ENCODE measurements at regions not wholly inside any gene's neighbourhood (a gene's known extent, or its start where the extent isn't known, plus 50 kb on each side); places are given as distances from the start of the nearest gene placed in this dataset.

DNA sequence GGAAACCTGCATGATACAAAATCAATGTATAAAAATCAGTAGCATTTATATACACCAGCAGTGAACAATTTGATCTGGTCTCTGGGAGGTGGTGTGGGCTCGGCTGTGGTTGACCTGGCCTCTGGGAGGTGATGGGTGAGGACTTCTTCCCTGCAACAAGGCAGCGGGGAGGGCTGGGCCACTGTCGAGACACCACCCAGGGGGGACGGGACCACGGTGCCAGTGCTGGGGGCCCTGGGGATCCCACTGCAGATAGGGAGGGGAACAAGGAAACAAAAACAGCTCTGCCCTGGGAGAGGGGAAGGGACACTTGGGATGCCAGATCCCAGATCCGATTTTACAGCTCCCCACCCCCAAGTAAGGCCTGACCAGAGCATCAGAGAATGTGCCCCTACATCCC, 189.6 kb upstream of the SFSWAP start:
- ATAC-seq (ENCODE audit: insufficient read depth, low FRiP score) = no peak
- no peak overlapping the region for H3K27ac ChIP-seq (ENCODE audit: low read depth in 1 of 2, low read length in 1 of 2)
- no peaks in the 10 kb centered on the region for H3K36me3 ChIP-seq (ENCODE audit: control insufficient read depth in 4 of 4, insufficient read depth in 4 of 4, low read length in 4 of 4)
- no peak for DNase-seq
- no peaks in the 10 kb centered on the region for H3K27me3 ChIP-seq (ENCODE audit: control insufficient read depth in 3 of 3, insufficient read depth in 3 of 3, low read length in 2 of 3)
- no peak overlapping the region for H3K9ac ChIP-seq (ENCODE audit: insufficient read depth in 1 of 2, low read length in 2 of 2)
- 81 to 82% methylated on average over 6 of the region's 6 CpGs for WGBS, 2 donors
- peaks cover 0 to 8% (median 0%) of the 10 kb centered on the region in 5 donors for H3K4me1 ChIP-seq (ENCODE audit: control insufficient read depth in 5 of 5, insufficient read depth in 5 of 5, low read length in 5 of 5)
- TF ChIP-seq CTCF (IDR thresholded peaks at IDR 0.05; ENCODE audit: control extremely low read depth, extremely low read depth) = no peak
- no peak overlapping the region for H3K4me3 ChIP-seq
- H3K9me3 ChIP-seq (ENCODE audit: control insufficient read depth in 4 of 4, insufficient read depth in 3 of 4, low read length in 3 of 4) = peaks cover 0 to 8% (median 2%) of the 10 kb centered on the region in 4 donors

DNA sequence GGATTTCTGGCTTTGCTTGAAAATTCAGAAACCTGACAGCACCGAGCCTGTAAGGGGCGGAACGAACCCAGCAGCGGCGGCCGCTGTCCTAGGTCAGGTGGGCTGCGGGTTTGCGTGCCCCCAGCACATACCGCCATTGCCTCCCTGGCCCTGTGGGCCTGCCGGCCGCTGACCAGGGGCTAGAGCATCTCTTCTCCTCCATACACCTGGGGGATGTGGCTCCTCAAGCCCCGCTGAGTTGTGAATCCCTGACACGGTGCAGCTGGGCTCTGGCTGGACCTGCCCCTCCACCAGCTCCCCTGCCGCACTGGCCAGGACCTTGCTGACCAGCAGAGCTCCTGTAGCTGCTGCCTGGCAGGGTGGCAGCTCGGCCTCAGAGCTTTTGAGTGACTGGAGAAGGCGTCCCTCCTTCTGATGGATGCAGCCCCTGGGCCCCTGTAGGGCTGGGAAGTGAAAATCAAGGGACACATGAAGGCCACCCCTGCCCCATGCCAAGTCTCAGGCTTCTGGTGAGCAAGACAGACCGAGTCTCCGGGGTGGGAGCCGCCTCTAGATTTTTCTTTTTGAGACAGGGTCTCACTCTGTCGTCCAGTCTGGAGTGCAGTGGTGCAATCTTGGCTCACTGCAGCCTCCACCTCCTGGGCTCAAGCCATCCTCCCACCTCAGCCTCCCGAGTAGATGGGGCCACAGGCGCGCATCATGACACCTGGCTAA, 184.9 kb upstream of the SFSWAP start:
- Histone ChIP-seq H3K27me3 (ENCODE audit: control insufficient read depth in 3 of 3, insufficient read depth in 3 of 3, low read length in 2 of 3) (no peaks in the 10 kb centered on the region), H3K36me3 (ENCODE audit: control insufficient read depth in 4 of 4, insufficient read depth in 4 of 4, low read length in 4 of 4) (no peaks in the 10 kb centered on the region), H3K4me1 (ENCODE audit: control insufficient read depth in 5 of 5, insufficient read depth in 5 of 5, low read length in 5 of 5) (peaks cover 0 to 8% (median 0%) of the 10 kb centered on the region in 5 donors), H3K27ac (ENCODE audit: low read depth in 1 of 2, low read length in 1 of 2) (no peak overlapping the region), H3K9me3 (ENCODE audit: control insufficient read depth in 4 of 4, insufficient read depth in 3 of 4, low read length in 3 of 4) (no peaks in the 10 kb centered on the region), H3K4me3 (no peak overlapping the region), H3K9ac (ENCODE audit: insufficient read depth in 1 of 2, low read length in 2 of 2) (no peak overlapping the region)
- no peak for DNase-seq
- WGBS, 2 donors = 83 to 91% methylated on average over 23 of the region's 23 CpGs
- ATAC-seq (ENCODE audit: insufficient read depth, low FRiP score) = no peak
- no peak for TF ChIP-seq CTCF (IDR thresholded peaks at IDR 0.05; ENCODE audit: control extremely low read depth, extremely low read depth)

- peak; percentile 9 for ATAC-seq (ENCODE audit: insufficient read depth, low FRiP score)
- no peaks in the 10 kb centered on the region for H3K9me3 ChIP-seq (ENCODE audit: control insufficient read depth in 4 of 4, insufficient read depth in 3 of 4, low read length in 3 of 4)
- H3K36me3 ChIP-seq (ENCODE audit: control insufficient read depth in 4 of 4, insufficient read depth in 4 of 4, low read length in 4 of 4) = no peaks in the 10 kb centered on the region
- WGBS, 2 donors = 72 to 77% methylated on average over 11 of the region's 11 CpGs
- H3K27me3 ChIP-seq (ENCODE audit: control insufficient read depth in 3 of 3, insufficient read depth in 3 of 3, low read length in 2 of 3) = peaks cover 0 to 5% (median 0%) of the 10 kb centered on the region in 3 donors
- no peak overlapping the region for H3K27ac ChIP-seq (ENCODE audit: low read depth in 1 of 2, low read length in 1 of 2)
- H3K4me1 ChIP-seq (ENCODE audit: control insufficient read depth in 5 of 5, insufficient read depth in 5 of 5, low read length in 5 of 5) = peaks cover 0 to 8% (median 0%) of the 10 kb centered on the region in 5 donors
- TF ChIP-seq CTCF (IDR thresholded peaks at IDR 0.05; ENCODE audit: control extremely low read depth, extremely low read depth) = no peak
- no peak overlapping the region for H3K9ac ChIP-seq (ENCODE audit: insufficient read depth in 1 of 2, low read length in 2 of 2)
- no peak overlapping the region for H3K4me3 ChIP-seq
- DNase-seq = no peak
Observed at GRCh38 chr12:131527092-131527491, 183.8 kb upstream of the SFSWAP start.

DNA sequence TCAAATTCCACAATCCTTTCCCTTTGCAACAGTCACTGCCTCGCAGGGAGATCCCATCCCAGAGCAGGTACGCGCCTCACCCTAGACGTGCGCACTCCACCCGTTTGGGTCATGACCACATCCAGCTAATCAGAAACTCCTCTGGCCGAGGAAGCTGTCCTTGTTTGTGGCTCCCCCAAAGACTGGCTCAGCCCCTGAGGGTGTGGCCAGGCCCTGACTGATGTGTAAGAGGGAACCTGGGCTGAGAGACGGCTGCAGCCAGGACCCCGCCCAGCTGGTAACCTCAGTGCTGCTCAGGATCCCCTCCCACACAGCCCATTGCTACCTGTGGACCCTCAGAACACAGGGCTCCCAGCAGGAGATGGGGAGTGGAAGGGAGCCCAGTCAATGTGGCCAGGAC, 183.2 kb upstream of the SFSWAP start:
- Histone ChIP-seq H3K9ac (ENCODE audit: insufficient read depth in 1 of 2, low read length in 2 of 2) (no peak overlapping the region), H3K27ac (ENCODE audit: low read depth in 1 of 2, low read length in 1 of 2) (no peak overlapping the region), H3K9me3 (ENCODE audit: control insufficient read depth in 4 of 4, insufficient read depth in 3 of 4, low read length in 3 of 4) (no peaks in the 10 kb centered on the region), H3K4me1 (ENCODE audit: control insufficient read depth in 5 of 5, insufficient read depth in 5 of 5, low read length in 5 of 5) (peaks cover 0 to 8% (median 0%) of the 10 kb centered on the region in 5 donors), H3K27me3 (ENCODE audit: control insufficient read depth in 3 of 3, insufficient read depth in 3 of 3, low read length in 2 of 3) (peaks cover 0 to 5% (median 0%) of the 10 kb centered on the region in 3 donors), H3K4me3 (no peak overlapping the region), H3K36me3 (ENCODE audit: control insufficient read depth in 4 of 4, insufficient read depth in 4 of 4, low read length in 4 of 4) (no peaks in the 10 kb centered on the region)
- whole genome bisulfite sequencing, 2 donors = 80% methylated on average over 9 of the region's 9 CpGs
- TF ChIP-seq CTCF (IDR thresholded peaks at IDR 0.05; ENCODE audit: control extremely low read depth, extremely low read depth) = no peak
- no peak for ATAC-seq (ENCODE audit: insufficient read depth, low FRiP score)
- DNase-seq = no peak
